ENCODE measurements at regions not wholly inside any gene's neighbourhood (a gene's known extent, or its start where the extent isn't known, plus 50 kb on each side); places are given as distances from the start of the nearest gene placed in this dataset.

- no peak for TF ChIP-seq CTCF (IDR thresholded peaks at IDR 0.05)
- no peak for TF ChIP-seq POLR2AphosphoS5 (IDR thresholded peaks at IDR 0.05)
- no peak for TF ChIP-seq POLR2A (IDR thresholded peaks at IDR 0.05)
Observed at GRCh38 chr17:56009795-56010651, 143.3 kb upstream of the ANKFN1 start.
